BLaER1 treated with 17β-estradiol and CSF1 and Interleukin-3, amounts not matched to agents 10 nM and 100 nM (cell line): ENCODE measurements at regions not wholly inside any gene's neighbourhood (a gene's known extent, or its start where the extent isn't known, plus 50 kb on each side); places are given as distances from the start of the nearest gene placed in this dataset.

Source experiments
- H3K27ac ChIP-seq, 11 experiments: shearing (Covaris generic); formaldehyde crosslinking; 2 replicates each; pipeline ENCODE4 v1.8.1; 2022
- H3K27me3 ChIP-seq, 11 experiments: shearing (Covaris generic); formaldehyde crosslinking; 2 replicates each; pipeline ENCODE4 v1.8.1; 2022
- H3K36me3 ChIP-seq, 11 experiments: shearing (Covaris generic); formaldehyde crosslinking; 2 replicates each; pipeline ENCODE4 v1.8.1; 2022
- H3K4me1 ChIP-seq, 10 experiments: shearing (Covaris generic); formaldehyde crosslinking; 2 replicates each; pipeline ENCODE4 v1.8.1; 2022
- H3K4me2 ChIP-seq, 11 experiments: shearing (Covaris generic); formaldehyde crosslinking; 2 replicates each; pipeline ENCODE4 v1.8.1; 2022
- H3K4me3 ChIP-seq, 10 experiments: shearing (Covaris generic); formaldehyde crosslinking; 2 replicates each; pipeline ENCODE4 v1.8.1; 2022
- H3K9ac ChIP-seq, 11 experiments: shearing (Covaris generic); formaldehyde crosslinking; 2 replicates each; pipeline ENCODE4 v1.8.1; 2022
- H3K9me3 ChIP-seq, 11 experiments: shearing (Covaris generic); formaldehyde crosslinking; replicated peaks in 1 of 11; 2 replicates each; pipeline ENCODE4 v1.8.1; 2022
- H4K20me1 ChIP-seq, 11 experiments: shearing (Covaris generic); formaldehyde crosslinking; 2 replicates each; pipeline ENCODE4 v1.8.1; 2022
- Cebpa-rat ChIP-seq, 11 experiments: shearing (Covaris generic); IDR thresholded peaks; 2 replicates each; pipeline ENCODE4 v1.8.1; 2022

- peaks cover 0 to 15% (median 0%) of the 10 kb centered on the region in 10 experiments; a peak in 4 of 20 replicates for H3K4me1 ChIP-seq
- no peak overlapping the region for H3K27ac ChIP-seq
- no peaks in the 10 kb centered on the region for H3K9me3 ChIP-seq
- H4K20me1 ChIP-seq = no peaks in the 10 kb centered on the region
- H3K4me3 ChIP-seq = no peak overlapping the region
- no peak for TF ChIP-seq Cebpa-rat (IDR thresholded peaks at IDR 0.05)
- no peak overlapping the region for H3K9ac ChIP-seq
- H3K27me3 ChIP-seq = no peaks in the 10 kb centered on the region
- no peaks in the 10 kb centered on the region for H3K36me3 ChIP-seq
- no peak overlapping the region for H3K4me2 ChIP-seq
Observed at GRCh38 chr18:59083136-59083818, 56.4 kb upstream of the SEC11C start.

GRCh38 chr18:59085126-59085794 lies 54.4 kb upstream of the SEC11C start:
- no peaks in the 10 kb centered on the region for H3K27me3 ChIP-seq
- H4K20me1 ChIP-seq = no peaks in the 10 kb centered on the region
- H3K27ac ChIP-seq = no peak overlapping the region
- H3K36me3 ChIP-seq = no peaks in the 10 kb centered on the region
- H3K4me1 ChIP-seq = no peaks in the 10 kb centered on the region
- H3K4me3 ChIP-seq = no peak overlapping the region
- TF ChIP-seq Cebpa-rat (IDR thresholded peaks at IDR 0.05) = no peak
- H3K4me2 ChIP-seq = no peak overlapping the region
- no peak overlapping the region for H3K9ac ChIP-seq
- H3K9me3 ChIP-seq = no peaks in the 10 kb centered on the region

GRCh38 chr18:59085797-59086196 lies 53.9 kb upstream of the SEC11C start:
- Histone ChIP-seq H3K4me1 (no peaks in the 10 kb centered on the region), H3K27me3 (no peaks in the 10 kb centered on the region), H3K36me3 (no peaks in the 10 kb centered on the region), H4K20me1 (no peaks in the 10 kb centered on the region), H3K4me2 (no peak overlapping the region), H3K9ac (no peak overlapping the region), H3K4me3 (no peak overlapping the region), H3K9me3 (no peaks in the 10 kb centered on the region), H3K27ac (no peak overlapping the region)
- TF ChIP-seq Cebpa-rat (IDR thresholded peaks at IDR 0.05) = no peak

GRCh38 chr18:59086522-59086921 lies 53.2 kb upstream of the SEC11C start:
- Histone ChIP-seq H3K4me2 (no peak overlapping the region), H3K4me3 (no peak overlapping the region), H3K27me3 (no peaks in the 10 kb centered on the region), H3K36me3 (no peaks in the 10 kb centered on the region), H3K27ac (no peak overlapping the region), H3K9me3 (no peaks in the 10 kb centered on the region), H3K9ac (no peak overlapping the region), H4K20me1 (no peaks in the 10 kb centered on the region), H3K4me1 (no peaks in the 10 kb centered on the region)
- no peak for TF ChIP-seq Cebpa-rat (IDR thresholded peaks at IDR 0.05)

- Histone ChIP-seq H3K27ac (no peak overlapping the region), H3K27me3 (no peaks in the 10 kb centered on the region), H3K4me1 (no peaks in the 10 kb centered on the region), H3K9me3 (no peaks in the 10 kb centered on the region), H3K9ac (no peak overlapping the region), H3K4me3 (no peak overlapping the region), H3K36me3 (no peaks in the 10 kb centered on the region), H3K4me2 (no peak overlapping the region), H4K20me1 (no peaks in the 10 kb centered on the region)
- no peak for TF ChIP-seq Cebpa-rat (IDR thresholded peaks at IDR 0.05)
Observed at GRCh38 chr18:59087391-59087790, 52.3 kb upstream of the SEC11C start.
